Omental fat pad (tissue), 3 donors: ENCODE measurements at regions not wholly inside any gene's neighbourhood (a gene's known extent, or its start where the extent isn't known, plus 50 kb on each side); places are given as distances from the start of the nearest gene placed in this dataset.

Source experiments
- ATAC-seq: fragments of 150-250 bp; one replicate; pipeline ENCODE4 v1.9.1; 2016; ENCODE audit warnings: mild to moderate bottlenecking, moderate library complexity; ENCODE audit not compliant: low FRiP score
- DNase-seq: peaks from one replicate; pipeline ENCODE4 v3.0.0-alpha.2; 2019; ENCODE audit warnings: low spot score
- CTCF ChIP-seq, 3 donors: fragments of 450-650 bp; IDR thresholded peaks; one replicate each; pipeline ENCODE4 v1.5.1; 2016 to 2017; ENCODE audit warnings: antibody characterized with exemption in 3 of 3, mild to moderate bottlenecking in 3 of 3, moderate library complexity in 2 of 3

- ATAC-seq (no peak), DNase-seq (no peak)
- no peak for TF ChIP-seq CTCF (IDR thresholded peaks at IDR 0.05)
Observed at GRCh38 chr5:109990723-109991359, 301.1 kb downstream of the MAN2A1 start.

- no peak for ATAC-seq
- no peak for DNase-seq
- no peak for TF ChIP-seq CTCF (IDR thresholded peaks at IDR 0.05)
Observed at GRCh38 chr5:109992264-109992915, 302.7 kb downstream of the MAN2A1 start.

- ATAC-seq = no peak
Observed at GRCh38 chr5:109994135-109994534, 304.4 kb downstream of the MAN2A1 start.

GRCh38 chr5:109996246-109996645 lies 306.5 kb downstream of the MAN2A1 start:
- no peak for DNase-seq
- ATAC-seq = no peak
- TF ChIP-seq CTCF (IDR thresholded peaks at IDR 0.05) = no peak

More at GRCh38 chr5:109994135-109994534, 304.4 kb downstream of the MAN2A1 start:
- TF ChIP-seq CTCF (IDR thresholded peaks at IDR 0.05) = no peak
- DNase-seq = no peak

- no peak for TF ChIP-seq CTCF (IDR thresholded peaks at IDR 0.05)
- ATAC-seq = no peak
- no peak for DNase-seq
Observed at GRCh38 chr5:109997161-109997560, 307.4 kb downstream of the MAN2A1 start.

- DNase-seq (no peak), ATAC-seq (no peak)
- no peak for TF ChIP-seq CTCF (IDR thresholded peaks at IDR 0.05)
Observed at GRCh38 chr5:109998208-109998607, 308.5 kb downstream of the MAN2A1 start.

GRCh38 chr5:109998726-109999125 lies 309.0 kb downstream of the MAN2A1 start:
- ATAC-seq (no peak), DNase-seq (no peak)
- no peak for TF ChIP-seq CTCF (IDR thresholded peaks at IDR 0.05)
